GM21786 (cell line): ENCODE measurements at regions not wholly inside any gene's neighbourhood (a gene's known extent, or its start where the extent isn't known, plus 50 kb on each side); places are given as distances from the start of the nearest gene placed in this dataset.

Experiments
- ATAC-seq: cut with Tn5 transposase; IDR thresholded peaks from one replicate; pipeline ENCODE4 v1.9.1; 2021; ENCODE audit not compliant: unreplicated experiment

GRCh38 chrX:155694649-155695048 lies 81.9 kb upstream of the TMLHE start:
- no peak for ATAC-seq

- no peak for ATAC-seq
These were observed 70.1 kb upstream of the TMLHE start for GRCh38 chrX:155682834-155683233.

- ATAC-seq, result no peak
These were observed 67.0 kb upstream of the TMLHE start for GRCh38 chrX:155679715-155680114.

GRCh38 chrX:155673338-155673737 lies 60.6 kb upstream of the TMLHE start:
- ATAC-seq, result no peak

- ATAC-seq, result no peak
These were observed 54.0 kb upstream of the TMLHE start for GRCh38 chrX:155666741-155667140.
